ENCODE measurements at regions not wholly inside any gene's neighbourhood (a gene's known extent, or its start where the extent isn't known, plus 50 kb on each side); places are given as distances from the start of the nearest gene placed in this dataset.
"Not testable (repeated sequence)": the region's sequence is repeated elsewhere in the genome, so short reads cannot be mapped to it uniquely, and the experiment has no call there.

GRCh38 chr5:100647461-100648230 is 112.5 kb downstream of the FAM174A start:
- no peaks in the 10 kb centered on the region for H3K36me3 Mint-ChIP-seq (ENCODE audit: low read depth)
- no peak overlapping the region for H3K4me3 Mint-ChIP-seq
- DNase-seq = no peak
- TF ChIP-seq CTCF (IDR thresholded peaks at IDR 0.05) = no peak
- no peaks in the 10 kb centered on the region for H3K4me1 Mint-ChIP-seq (ENCODE audit: low read depth)
- H3K9me3 Mint-ChIP-seq = peaks cover 4% of the 10 kb centered on the region; the same call in 1 of the 2 replicates
- H3K27ac Mint-ChIP-seq = no peak overlapping the region
- H3K27me3 Mint-ChIP-seq (ENCODE audit: insufficient read depth) = peaks cover 3% of the 10 kb centered on the region

GRCh38 chr5:100654895-100655294 is 119.7 kb downstream of the FAM174A start:
- no peak for TF ChIP-seq CTCF (IDR thresholded peaks at IDR 0.05)
- H3K27ac Mint-ChIP-seq = no peak overlapping the region
- no peaks in the 10 kb centered on the region for H3K36me3 Mint-ChIP-seq (ENCODE audit: low read depth)
- no peaks in the 10 kb centered on the region for H3K27me3 Mint-ChIP-seq (ENCODE audit: insufficient read depth)
- H3K4me1 Mint-ChIP-seq (ENCODE audit: low read depth) = no peaks in the 10 kb centered on the region
- peaks cover 4% of the 10 kb centered on the region; the same call in 1 of the 2 replicates for H3K9me3 Mint-ChIP-seq
- no peak overlapping the region for H3K4me3 Mint-ChIP-seq
- no peak for DNase-seq

GRCh38 chr5:100656771-100657170 is 121.6 kb downstream of the FAM174A start:
- H3K4me1 Mint-ChIP-seq (ENCODE audit: low read depth); H3K36me3 Mint-ChIP-seq (ENCODE audit: low read depth); H3K27me3 Mint-ChIP-seq (ENCODE audit: insufficient read depth); H3K4me3 Mint-ChIP-seq; DNase-seq; H3K9me3 Mint-ChIP-seq; H3K27ac Mint-ChIP-seq: not testable (repeated sequence)

- no peaks in the 10 kb centered on the region for H3K4me1 Mint-ChIP-seq (ENCODE audit: low read depth)
- no peaks in the 10 kb centered on the region for H3K9me3 Mint-ChIP-seq
- no peak overlapping the region for H3K27ac Mint-ChIP-seq
- no peak overlapping the region for H3K4me3 Mint-ChIP-seq
- no peak for TF ChIP-seq CTCF (IDR thresholded peaks at IDR 0.05)
- H3K36me3 Mint-ChIP-seq (ENCODE audit: low read depth) = no peaks in the 10 kb centered on the region
- no peaks in the 10 kb centered on the region for H3K27me3 Mint-ChIP-seq (ENCODE audit: insufficient read depth)
- no peak for DNase-seq
Measured at GRCh38 chr5:100659080-100659795, 124.1 kb downstream of the FAM174A start.

GRCh38 chr5:100664140-100664539 is 129.0 kb downstream of the FAM174A start:
- Mint-ChIP-seq H3K27me3 (ENCODE audit: insufficient read depth) (no peaks in the 10 kb centered on the region), H3K9me3 (no peaks in the 10 kb centered on the region), H3K27ac (no peak overlapping the region), H3K4me3 (no peak overlapping the region), H3K4me1 (ENCODE audit: low read depth) (no peaks in the 10 kb centered on the region), H3K36me3 (ENCODE audit: low read depth) (no peaks in the 10 kb centered on the region)
- no peak for DNase-seq
- no peak for TF ChIP-seq CTCF (IDR thresholded peaks at IDR 0.05)

- TF ChIP-seq CTCF (IDR thresholded peaks at IDR 0.05) = no peak
- Mint-ChIP-seq H3K27ac (no peak overlapping the region), H3K4me1 (ENCODE audit: low read depth) (no peaks in the 10 kb centered on the region), H3K4me3 (no peak overlapping the region), H3K9me3 (peaks cover 4% of the 10 kb centered on the region; the same call in 1 of the 2 replicates), H3K36me3 (ENCODE audit: low read depth) (no peaks in the 10 kb centered on the region), H3K27me3 (ENCODE audit: insufficient read depth) (no peaks in the 10 kb centered on the region)
- DNase-seq = no peak
Measured at GRCh38 chr5:100667161-100667630, 132.0 kb downstream of the FAM174A start.
